Epidermal melanocyte (primary cell): ENCODE measurements at regions not wholly inside any gene's neighbourhood (a gene's known extent, or its start where the extent isn't known, plus 50 kb on each side); places are given as distances from the start of the nearest gene placed in this dataset.
"Not testable (repeated sequence)": the region's sequence is repeated elsewhere in the genome, so short reads cannot be mapped to it uniquely, and the experiment has no call there.

Experiments used
- DNase-seq: peaks from one replicate; pipeline ENCODE4 v3.0.0; 2011; ENCODE audit warnings: low spot score; ENCODE audit not compliant: insufficient read length

DNA sequence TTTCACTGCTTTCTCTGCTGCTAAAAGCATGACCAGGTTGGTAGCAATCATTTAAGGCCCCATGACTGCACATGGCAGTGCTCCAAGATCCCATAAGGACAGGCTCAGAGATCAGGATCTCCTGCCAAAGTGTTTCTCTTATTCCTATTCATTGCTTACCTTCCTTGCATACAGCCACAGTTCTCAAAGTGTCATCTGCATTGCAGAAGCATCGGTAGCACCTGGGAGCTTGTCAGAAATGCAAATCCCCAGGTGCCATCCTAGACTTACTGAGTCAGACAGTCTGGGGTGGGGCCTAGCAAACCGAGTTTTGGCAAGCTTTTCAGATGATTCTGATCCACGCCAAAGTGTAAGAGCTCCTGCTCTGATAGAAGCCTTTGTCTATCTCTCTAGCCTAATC is 489.0 kb upstream of the AUTS2 start:
- DNase-seq, result no peak

DNA sequence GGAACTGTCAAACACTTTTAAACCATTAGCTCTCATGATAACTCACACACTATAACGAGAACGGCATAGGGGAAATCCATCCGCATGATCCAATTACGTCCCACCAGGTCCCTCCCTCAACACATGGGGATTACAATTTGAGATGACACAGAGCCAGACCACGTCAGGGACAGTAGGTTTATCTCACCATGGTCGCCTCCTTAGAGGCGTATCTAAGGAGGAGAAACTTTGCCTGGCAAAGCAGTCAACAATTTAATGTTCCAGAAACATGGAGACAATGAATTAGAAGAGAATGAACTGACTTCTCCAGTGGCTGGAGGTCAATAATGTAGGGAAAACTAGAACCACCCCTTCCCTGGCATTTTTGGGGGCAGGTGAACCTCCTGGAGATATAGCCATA is 488.4 kb upstream of the AUTS2 start:
- no peak for DNase-seq

DNA sequence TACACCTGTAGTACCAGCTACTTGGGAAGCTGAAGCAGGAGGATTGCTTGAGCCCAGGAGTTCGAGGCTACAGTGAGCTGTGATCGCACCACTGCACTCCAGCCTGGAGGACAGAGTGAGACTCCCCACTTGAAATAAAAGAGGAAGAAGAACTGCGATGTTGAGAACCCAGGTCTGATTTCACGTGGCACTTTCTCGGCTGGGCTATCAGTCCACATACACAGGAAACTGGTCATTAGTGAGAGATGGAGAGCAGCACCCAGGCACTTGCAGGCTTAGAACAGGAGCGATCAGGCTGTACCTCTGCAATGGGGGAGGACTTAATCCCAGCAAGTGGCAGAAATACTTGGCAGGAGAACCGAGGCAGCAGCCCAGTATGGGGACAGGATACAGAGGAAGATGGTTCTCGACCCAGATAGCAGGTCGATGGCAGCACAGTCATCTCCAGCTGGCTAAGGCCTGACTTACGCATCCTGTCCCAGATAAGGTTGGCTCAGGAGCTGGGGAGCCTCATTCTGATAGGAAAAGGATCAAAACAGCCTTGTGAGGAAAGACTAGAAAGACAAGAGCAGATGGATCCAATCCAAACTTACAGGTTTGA is 487.7 kb upstream of the AUTS2 start:
- no peak for DNase-seq

DNA sequence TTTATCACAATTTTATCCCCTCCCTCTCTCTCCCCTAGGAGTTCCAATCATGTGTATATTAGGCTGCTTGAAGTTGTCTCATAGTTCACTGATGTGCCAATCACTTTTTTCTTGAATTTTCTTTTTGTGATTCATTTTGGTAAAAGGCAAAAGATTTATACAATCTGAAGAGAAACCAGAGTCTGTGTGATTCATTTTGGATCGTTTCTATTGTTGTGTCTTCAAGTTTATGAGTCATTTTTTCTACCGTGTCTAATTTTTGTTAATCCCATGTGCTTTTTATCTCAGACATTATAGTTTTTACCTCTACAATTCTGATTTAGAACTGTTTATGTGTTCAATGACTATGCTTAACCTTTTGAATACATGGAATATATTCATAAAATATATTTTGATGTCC is 483.9 kb upstream of the AUTS2 start:
- DNase-seq, result no peak

DNA sequence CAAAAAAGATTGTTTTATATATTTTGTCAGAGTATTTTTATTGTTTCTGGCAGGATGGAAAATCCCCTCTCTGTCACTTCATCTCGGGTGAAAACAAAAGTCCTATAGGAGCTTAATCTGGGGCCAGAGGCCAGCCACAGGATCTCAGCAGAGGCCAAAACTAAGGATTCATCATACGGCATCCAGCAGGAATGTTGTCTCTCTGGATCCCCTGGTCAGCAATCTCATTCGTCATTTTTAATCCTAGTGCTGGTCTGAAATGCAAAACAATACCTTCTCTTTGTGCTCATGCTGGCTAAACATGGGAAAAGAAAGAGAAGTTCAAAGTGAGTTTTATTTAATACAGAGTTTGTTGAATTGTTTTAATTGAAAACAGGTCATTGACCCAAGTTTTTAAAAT is 482.5 kb upstream of the AUTS2 start:
- DNase-seq, result no peak

DNA sequence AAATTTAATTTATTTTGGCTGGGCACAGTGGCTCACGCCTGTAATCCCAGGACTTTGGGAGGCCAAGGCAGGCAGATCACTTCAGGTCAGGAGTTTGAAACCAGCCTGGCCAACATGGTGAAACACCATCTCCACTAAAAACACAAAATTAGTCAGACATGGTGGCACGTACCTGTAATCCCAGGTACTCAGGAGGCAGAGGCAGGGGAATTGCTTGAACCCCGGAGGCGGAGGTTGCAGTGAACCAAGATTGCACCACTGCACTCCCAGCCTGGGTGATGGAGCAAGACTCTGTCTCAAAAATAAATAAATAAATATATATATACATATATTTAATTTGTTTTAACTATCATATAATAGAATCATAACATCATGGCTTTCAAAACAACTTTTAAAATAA is 482.1 kb upstream of the AUTS2 start:
- not testable (repeated sequence) for DNase-seq

DNA sequence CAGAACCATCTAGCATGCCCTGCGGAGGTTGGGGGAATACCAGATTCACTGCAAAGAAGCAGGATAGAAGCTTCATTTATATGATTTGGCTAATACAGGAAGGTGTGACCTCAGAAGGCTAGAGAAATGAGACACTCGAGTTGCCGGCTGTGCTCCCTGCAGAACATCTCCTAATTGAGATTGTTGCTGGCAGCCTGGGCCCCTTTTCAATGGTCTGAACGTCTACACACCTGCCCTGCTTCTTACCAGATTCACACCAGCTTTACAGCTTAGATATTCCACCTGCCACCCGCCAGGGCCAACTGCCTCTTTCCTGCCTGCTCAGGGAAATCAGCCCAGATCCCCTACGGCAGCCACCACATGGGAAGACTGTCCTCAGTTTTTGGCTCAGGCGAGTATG is 475.3 kb upstream of the AUTS2 start:
- no peak for DNase-seq

DNA sequence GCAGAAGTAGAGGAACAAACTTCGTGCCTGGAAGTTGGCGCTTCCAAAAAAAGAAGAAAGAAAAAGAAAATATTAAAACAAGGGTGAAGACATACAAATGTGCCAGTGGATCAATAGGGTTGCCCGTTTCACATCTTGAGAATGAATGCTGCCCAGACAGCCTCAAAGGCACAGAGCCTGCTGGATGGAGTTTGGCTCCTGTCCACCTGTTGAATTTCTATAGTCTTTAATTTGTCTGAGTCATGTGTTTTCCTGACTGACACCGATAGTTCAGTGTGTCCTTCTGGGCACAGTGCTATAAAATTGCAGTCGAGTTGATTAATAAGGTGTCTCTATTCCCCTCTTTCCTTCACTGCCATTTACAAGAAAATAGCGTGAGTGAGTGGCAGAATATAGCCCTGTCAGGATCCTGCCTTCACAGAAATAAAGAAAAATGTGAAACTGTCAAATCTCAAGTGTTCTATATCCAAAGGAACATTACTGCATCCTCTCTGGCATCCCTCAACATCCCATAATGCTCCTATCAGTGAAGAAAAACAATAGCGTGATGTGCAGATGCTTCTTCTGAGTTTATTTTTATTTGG is 471.3 kb upstream of the AUTS2 start:
- DNase-seq, result no peak

DNA sequence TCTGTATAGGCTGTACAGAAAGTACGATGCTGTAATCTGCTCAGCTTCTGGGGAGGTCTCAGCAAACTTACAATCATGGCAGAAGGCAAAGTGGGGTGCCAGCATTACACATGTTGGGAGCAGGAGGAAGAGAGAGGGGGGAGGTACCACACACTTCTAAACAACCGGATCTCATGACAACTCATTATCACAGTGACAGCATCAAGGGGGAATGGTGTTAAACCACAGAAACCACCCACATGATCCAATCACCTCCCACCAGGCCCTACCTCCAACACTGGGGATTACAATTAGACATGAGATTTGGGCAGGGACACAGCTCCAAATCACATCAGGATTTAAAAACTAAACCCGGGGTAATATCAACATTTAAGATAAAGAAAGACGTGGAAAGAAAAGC is 468.8 kb upstream of the AUTS2 start:
- DNase-seq, result no peak

DNA sequence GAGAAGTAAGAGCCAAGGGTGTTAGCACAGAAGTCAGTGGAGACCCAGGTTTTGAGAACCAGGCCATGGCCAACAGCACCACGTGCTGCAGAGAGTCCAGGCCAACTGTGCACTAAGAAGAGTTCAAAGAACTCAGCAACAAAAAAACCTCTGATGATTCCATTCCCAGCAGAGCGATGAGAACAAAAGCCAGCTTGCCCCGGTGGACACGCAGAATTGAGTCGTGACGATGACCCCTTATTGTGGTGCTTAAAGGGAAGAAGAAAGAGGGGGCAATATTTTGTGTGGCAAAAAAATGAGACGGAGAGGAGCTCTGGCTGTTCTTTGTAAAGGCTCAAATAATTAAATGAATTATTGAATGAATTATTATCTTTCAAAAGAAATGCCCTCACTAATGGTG is 468.3 kb upstream of the AUTS2 start:
- no peak for DNase-seq

DNA sequence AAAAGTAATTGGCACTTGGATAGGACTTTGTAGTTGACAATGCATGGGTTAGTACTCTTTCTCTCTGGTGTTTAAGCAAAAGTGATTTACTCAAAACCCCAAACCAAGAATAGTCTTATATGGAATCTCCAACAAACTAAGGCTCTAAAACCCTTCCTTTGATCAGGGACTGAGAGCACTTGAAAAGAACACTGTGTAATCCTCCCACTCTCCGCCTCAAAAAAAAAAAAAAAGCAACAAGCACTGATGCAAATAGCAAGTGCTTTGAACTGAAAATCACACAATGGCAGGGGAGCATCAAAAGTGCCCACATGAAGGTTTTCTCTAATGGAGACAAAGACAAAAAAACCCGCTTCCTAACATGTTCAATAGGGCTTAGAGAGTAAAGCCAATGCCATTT is 467.9 kb upstream of the AUTS2 start:
- DNase-seq, result no peak

DNA sequence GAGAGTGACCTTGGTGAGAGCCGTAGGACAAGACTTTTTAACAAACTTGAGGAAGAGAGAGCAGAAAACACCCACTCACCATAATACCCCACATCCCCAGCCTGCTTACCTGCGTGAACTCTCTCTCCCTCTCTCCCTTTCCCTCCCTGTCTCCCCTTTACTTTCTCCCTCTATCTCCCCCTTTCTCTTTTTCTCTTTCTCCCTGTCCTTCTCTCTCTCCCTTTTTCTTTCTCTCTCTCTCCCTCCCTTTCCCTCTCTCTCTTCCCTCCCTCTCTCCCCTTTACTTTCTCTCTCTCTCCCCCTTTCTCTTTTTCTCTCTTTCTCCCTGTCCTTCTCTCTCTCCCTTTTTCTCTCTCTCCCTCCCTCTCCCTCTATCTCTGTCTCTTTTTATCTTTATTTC is 464.0 kb upstream of the AUTS2 start:
- DNase-seq, result no peak

DNA sequence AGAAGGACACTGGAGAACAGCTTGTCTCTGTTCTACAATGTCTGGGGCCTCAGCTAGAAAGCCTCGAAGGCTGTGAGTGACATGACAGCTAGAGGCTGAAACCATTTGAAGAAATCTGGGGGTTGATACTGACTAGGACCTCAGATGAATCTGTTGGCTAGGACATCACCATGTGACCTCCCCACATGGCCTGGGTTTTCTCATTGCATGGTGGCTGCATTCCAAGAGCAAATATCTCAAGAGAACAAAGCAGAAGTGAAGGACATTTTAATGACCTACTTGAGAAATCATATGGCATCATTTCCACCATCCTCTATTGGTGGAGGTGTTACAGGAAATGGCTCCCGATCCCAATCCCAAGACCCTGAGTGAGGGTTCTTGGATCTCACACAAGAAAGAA is 450.6 kb upstream of the AUTS2 start:
- no peak for DNase-seq

DNA sequence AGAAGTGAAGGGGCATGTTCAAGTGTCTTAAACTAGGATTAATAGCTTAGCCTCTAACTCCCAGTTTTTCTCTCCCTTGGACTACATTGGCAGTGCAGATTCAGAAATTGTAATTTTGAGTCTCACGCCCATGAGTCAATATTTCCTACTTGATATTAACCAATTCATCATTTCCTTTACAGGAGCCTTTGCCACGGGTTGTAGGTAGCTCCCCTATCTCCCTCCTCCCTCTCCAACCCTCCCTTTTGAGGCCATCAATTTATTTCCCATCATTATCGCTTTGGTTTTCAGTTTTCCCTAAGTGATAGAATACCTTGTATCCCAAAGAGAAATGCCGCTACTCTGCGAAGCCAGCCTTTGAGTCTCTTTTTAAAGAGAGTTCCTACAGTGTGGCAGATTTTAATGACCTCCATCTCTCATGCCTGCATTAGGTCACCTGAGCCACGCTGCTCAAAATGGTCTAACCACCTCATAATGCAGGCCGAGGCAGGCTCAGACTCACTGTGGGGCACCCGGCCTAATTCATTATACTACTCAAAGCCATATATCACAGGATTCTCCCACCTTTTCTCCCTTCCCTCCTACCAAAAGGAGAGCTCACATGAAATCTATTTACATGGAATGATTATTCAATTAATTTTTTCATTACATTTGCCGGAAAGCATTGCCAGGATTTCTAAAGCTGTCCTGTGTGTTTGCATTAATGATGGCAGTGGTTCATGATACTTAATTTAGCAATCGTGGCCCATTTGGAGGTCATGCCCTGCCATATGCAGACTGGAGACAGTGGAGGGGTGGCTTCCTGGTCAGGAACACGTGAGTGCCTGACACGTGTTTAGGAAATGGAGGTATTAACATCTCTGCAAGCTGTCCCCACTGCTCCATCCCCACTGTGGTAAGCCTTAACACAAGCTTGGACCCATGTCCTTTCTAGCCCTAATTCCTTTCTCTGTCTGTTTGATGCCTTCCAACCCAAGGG is 448.2 kb upstream of the AUTS2 start:
- no peak for DNase-seq

DNA sequence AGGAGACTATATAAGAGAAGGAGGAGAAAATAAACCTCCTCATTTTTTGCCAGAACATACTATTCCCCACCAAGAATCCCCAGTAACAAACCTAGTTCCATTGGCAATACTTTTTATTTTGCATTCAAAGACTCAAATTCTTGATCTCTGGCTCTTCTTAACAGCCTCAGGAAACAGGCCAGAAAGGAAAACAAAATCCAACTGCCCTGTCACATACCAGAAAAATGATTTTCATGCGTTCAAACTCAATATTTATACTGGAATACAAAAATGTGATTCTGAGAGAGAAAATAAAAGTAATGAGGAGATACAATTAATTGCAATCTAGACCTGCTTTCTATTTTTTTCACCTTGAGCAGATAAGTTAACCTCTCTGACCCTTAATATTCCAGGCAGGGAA is 435.9 kb upstream of the AUTS2 start:
- DNase-seq, result no peak

DNA sequence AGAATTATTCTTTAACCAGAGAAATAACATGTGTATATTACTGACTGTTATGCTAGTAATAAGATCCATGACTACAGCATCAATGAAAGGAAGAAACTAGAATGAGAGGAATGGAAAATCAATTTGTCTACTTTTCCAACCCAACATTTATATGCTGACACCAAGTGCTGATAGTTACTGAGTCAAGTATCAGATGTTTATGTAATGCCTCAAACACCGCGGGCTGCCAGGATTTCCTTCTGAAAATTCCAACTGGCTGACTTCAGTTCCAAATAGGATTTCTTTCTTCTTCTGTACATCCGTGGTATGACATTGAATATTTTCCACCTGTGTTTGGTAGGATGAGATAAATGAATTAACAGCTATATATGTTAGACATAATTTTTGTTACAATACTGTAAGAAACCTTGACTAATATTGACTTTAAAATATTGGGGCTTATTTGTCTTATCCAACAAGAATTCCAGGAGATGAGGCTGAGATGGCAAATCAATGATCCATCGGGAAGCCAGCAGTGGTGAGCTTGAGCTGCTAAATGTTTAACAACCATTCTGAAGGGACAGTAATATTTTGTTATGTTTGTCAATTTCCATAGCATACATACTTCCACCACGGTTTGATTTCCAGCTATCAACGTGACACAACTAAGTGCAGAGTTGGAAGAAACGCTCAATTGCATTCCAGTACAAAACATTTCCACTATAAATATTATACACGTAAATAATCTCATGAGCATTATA is 435.2 kb upstream of the AUTS2 start:
- DNase-seq, result no peak

DNA sequence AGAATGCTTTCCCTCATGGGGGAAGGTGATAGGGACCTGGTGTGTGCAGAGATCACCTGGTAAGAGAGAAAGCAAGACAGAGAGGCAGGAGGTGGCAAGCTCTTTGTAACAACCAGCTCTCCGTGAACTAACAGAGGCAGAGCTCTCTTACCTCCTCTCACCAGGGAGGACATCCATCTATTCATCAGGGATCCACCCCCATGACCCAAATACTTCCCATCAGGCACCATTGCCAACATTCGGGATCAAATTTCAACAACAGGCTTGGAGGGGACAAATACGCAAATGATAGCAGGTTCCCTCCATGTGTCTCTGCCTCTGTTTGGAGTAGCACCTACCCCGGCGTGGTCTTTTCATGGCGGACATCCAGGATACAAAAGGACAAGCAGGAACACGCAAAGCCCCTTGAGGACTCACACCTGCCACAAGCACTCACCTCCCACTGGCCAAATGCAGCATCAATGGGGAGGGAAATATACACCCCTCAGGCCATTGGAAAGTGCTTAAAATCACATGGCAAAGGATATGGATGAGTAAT is 431.2 kb upstream of the AUTS2 start:
- DNase-seq, result no peak

DNA sequence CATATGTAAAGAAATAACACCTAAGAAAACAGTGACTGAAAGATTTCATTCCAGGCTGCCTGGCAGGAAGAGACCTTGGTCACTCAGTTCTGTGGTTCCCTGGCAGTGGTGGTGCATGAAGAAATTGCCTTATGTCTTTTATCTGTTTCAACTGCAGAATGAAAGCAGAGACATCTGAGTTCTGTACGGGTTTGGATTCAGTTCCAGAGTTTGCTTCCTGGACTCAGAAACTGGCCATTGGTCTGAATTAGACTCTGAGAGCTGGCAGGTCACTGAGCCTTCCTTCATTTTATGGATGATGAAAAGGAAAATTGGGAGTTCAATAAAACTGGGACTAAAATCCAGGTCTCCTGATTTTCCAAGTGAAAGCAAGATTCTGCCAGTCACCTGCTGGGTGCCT is 428.9 kb upstream of the AUTS2 start:
- DNase-seq, result no peak

DNA sequence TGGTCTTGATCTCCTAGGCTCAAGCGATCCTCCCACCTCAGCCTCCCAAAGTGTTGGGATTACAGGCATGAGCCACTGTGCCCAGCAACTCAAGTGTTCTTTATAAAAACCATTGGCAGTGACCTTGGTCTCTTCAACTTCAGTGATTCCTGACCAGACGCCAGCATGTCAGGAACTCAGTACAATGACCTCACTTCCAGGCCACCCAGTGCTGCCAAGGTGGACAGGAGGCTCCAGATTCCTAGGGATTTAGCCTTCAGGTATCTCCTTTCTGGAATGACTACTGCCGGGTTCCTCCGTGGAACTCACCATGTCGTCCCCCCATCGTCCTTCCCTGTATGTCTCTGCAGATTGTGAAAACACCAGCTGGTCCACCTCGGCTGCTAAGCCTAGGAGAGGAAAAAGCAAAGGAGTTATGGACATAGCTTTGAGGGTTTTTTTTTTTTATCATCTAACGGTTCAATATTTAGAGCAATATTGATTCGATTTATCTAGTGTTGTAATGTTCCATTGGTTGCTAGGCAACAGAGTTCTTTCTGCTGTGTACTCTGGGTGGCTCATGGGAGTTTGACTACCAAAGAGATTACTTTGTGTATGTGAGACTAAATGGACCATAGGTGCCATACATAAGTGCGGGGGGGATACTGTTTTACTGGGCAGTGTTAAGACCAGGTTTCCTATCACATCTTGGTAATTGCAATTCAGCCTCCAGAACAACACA is 425.8 kb upstream of the AUTS2 start:
- DNase-seq, result no peak

DNA sequence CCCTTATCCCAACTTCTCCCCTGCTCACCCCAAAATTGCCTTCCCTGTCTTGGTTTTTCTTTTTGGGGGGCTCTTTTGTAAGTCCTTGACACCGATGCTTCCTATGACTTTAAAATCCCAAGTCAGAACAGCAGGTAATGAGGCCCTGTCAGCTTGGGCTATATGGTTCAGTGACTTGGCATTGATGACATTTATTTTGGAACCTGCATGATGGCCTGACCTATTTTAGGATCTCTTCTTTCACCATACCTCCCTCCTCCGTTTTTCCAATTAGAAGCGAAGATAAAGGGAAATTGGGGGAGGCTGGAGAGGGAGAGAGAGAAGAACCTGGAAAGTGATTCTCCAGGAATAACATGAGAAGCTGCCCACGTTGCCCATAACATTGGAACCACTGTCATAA is 424.9 kb upstream of the AUTS2 start:
- no peak for DNase-seq

DNA sequence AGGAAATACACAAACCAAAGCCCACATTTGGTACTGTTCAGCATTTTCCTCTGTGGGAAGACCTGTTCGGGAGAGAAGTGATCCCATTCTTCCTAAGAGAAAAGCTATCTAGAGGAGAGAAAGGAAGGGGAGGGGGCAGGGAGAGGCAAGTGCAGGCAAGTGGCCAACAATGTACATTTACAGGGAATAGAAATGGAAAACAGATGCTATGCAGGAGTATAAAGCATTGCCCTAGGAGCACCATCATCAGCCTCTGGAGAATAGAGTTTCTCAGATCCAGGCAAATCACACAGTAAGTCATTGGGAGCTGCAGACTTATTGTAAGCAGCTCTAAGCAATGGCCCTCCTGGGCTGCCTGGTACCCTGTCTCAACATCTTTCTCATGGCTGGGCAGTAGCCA is 424.4 kb upstream of the AUTS2 start:
- DNase-seq, result no peak
